Esophagus (tissue), 2 donors: ENCODE measurements at regions not wholly inside any gene's neighbourhood (a gene's known extent, or its start where the extent isn't known, plus 50 kb on each side); places are given as distances from the start of the nearest gene placed in this dataset.

ENCODE experiments used
- H3K27ac ChIP-seq, 2 donors: one replicate each; pipeline ENCODE4 v1.5.1; 2013; ENCODE audit warnings: low read depth in 2 of 2, mild to moderate bottlenecking in 2 of 2, inconsistent platforms in 1 of 2, low read length in 1 of 2, moderate library complexity in 1 of 2
- H3K27me3 ChIP-seq, 2 donors: one replicate each; pipeline ENCODE4 v1.6.1; 2013; ENCODE audit warnings: low read length in 2 of 2, control low read depth in 1 of 2, mild to moderate bottlenecking in 1 of 2; ENCODE audit not compliant: insufficient read depth in 2 of 2, control insufficient read depth in 1 of 2
- H3K36me3 ChIP-seq, 2 donors: one replicate each; pipeline ENCODE4 v1.6.1; 2013; ENCODE audit warnings: low read length in 1 of 2; ENCODE audit not compliant: control insufficient read depth in 2 of 2, insufficient read depth in 2 of 2
- H3K4me1 ChIP-seq, 2 donors: one replicate each; pipeline ENCODE4 v1.6.1; 2013; ENCODE audit warnings: low read length in 1 of 2; ENCODE audit not compliant: control insufficient read depth in 2 of 2, insufficient read depth in 2 of 2
- H3K4me3 ChIP-seq, 2 donors: one replicate each; pipeline ENCODE4 v1.5.1; 2013; ENCODE audit warnings: low read length in 2 of 2, mild to moderate bottlenecking in 2 of 2, low read depth in 1 of 2, moderate library complexity in 1 of 2
- H3K9me3 ChIP-seq, 2 donors: one replicate each; pipeline ENCODE4 v1.6.1; 2013; ENCODE audit warnings: mild to moderate bottlenecking in 2 of 2, low read depth in 1 of 2, low read length in 1 of 2, moderate library complexity in 1 of 2; ENCODE audit not compliant: control insufficient read depth in 2 of 2, insufficient read depth in 1 of 2
- WGBS, 2 donors: extraction: QIAGEN DNeasy Blood & Tissue Kit; methylation state at CpG; one replicate each; pipeline ENCODE4 v1.1.7; 2013; 5-methylcytosine and 5-hydroxymethylcytosine counted together
- donor health status: healthy with polysubstance abuse.
- donor health status: Bipolar disorder and iron deficiency.

- H3K4me3 ChIP-seq, result no peak overlapping the region
- H3K36me3 ChIP-seq, result no peaks in the 10 kb centered on the region
- H3K27ac ChIP-seq, result no peak overlapping the region
- no peaks in the 10 kb centered on the region for H3K27me3 ChIP-seq
- 37 to 46% methylated on average over 3 of the region's 3 CpGs for WGBS, 2 donors
- H3K4me1 ChIP-seq, result no peaks in the 10 kb centered on the region
- H3K9me3 ChIP-seq, result no peaks in the 10 kb centered on the region
Observed at GRCh38 chr16:80403894-80404293, 136.9 kb upstream of the DYNLRB2 start.

GRCh38 chr16:80390871-80391489 is 149.8 kb upstream of the DYNLRB2 start:
- H3K4me3 ChIP-seq, result no peak overlapping the region
- H3K27ac ChIP-seq, result no peak overlapping the region
- no peaks in the 10 kb centered on the region for H3K9me3 ChIP-seq
- H3K27me3 ChIP-seq, result no peaks in the 10 kb centered on the region
- H3K4me1 ChIP-seq, result no peaks in the 10 kb centered on the region
- H3K36me3 ChIP-seq, result no peaks in the 10 kb centered on the region
- WGBS, 2 donors, result 63 to 65% methylated on average over 5 of the region's 5 CpGs

GRCh38 chr16:80390046-80390445 is 150.7 kb upstream of the DYNLRB2 start:
- Histone ChIP-seq H3K27me3 (no peaks in the 10 kb centered on the region), H3K4me3 (no peak overlapping the region), H3K36me3 (no peaks in the 10 kb centered on the region), H3K9me3 (no peaks in the 10 kb centered on the region), H3K27ac (no peak overlapping the region), H3K4me1 (no peaks in the 10 kb centered on the region)
- WGBS, 2 donors, result 86 to 87% methylated on average over 4 of the region's 4 CpGs

- H3K27ac ChIP-seq, result no peak overlapping the region
- H3K4me1 ChIP-seq, result no peaks in the 10 kb centered on the region
- no peaks in the 10 kb centered on the region for H3K27me3 ChIP-seq
- 72 to 76% methylated on average over 9 of the region's 9 CpGs for WGBS, 2 donors
- no peaks in the 10 kb centered on the region for H3K36me3 ChIP-seq
- H3K9me3 ChIP-seq, result no peaks in the 10 kb centered on the region
- no peak overlapping the region for H3K4me3 ChIP-seq
Observed at GRCh38 chr16:80389338-80389737, 151.5 kb upstream of the DYNLRB2 start.

- no peaks in the 10 kb centered on the region for H3K9me3 ChIP-seq
- H3K36me3 ChIP-seq, result no peaks in the 10 kb centered on the region
- H3K27me3 ChIP-seq, result no peaks in the 10 kb centered on the region
- H3K4me3 ChIP-seq, result no peak overlapping the region
- no peak overlapping the region for H3K27ac ChIP-seq
- H3K4me1 ChIP-seq, result no peaks in the 10 kb centered on the region
- WGBS, 2 donors, result 79 to 82% methylated on average over 15 of the region's 15 CpGs
Observed at GRCh38 chr16:80387318-80387921, 153.4 kb upstream of the DYNLRB2 start.

GRCh38 chr16:80384862-80385261 is 155.9 kb upstream of the DYNLRB2 start:
- Histone ChIP-seq H3K27me3 (no peaks in the 10 kb centered on the region), H3K9me3 (no peaks in the 10 kb centered on the region), H3K27ac (no peak overlapping the region), H3K4me1 (no peaks in the 10 kb centered on the region), H3K36me3 (no peaks in the 10 kb centered on the region), H3K4me3 (no peak overlapping the region)

GRCh38 chr16:80380514-80380913 is 160.3 kb upstream of the DYNLRB2 start:
- 74 to 83% methylated on average over 4 of the region's 4 CpGs for WGBS, 2 donors
- no peaks in the 10 kb centered on the region for H3K36me3 ChIP-seq
- H3K9me3 ChIP-seq, result no peaks in the 10 kb centered on the region
- H3K4me1 ChIP-seq, result no peaks in the 10 kb centered on the region
- no peak overlapping the region for H3K4me3 ChIP-seq
- H3K27ac ChIP-seq, result no peak overlapping the region
- H3K27me3 ChIP-seq, result no peaks in the 10 kb centered on the region

- Histone ChIP-seq H3K4me3 (no peak overlapping the region), H3K4me1 (no peaks in the 10 kb centered on the region), H3K27ac (no peak overlapping the region), H3K9me3 (peaks cover 0 to 1% of the 10 kb centered on the region in 2 donors), H3K36me3 (no peaks in the 10 kb centered on the region), H3K27me3 (no peaks in the 10 kb centered on the region)
- WGBS, 2 donors, result 73 to 74% methylated on average over 16 of the region's 16 CpGs
Observed at GRCh38 chr16:80377096-80377956, 163.5 kb upstream of the DYNLRB2 start.

GRCh38 chr16:80375973-80376372 is 164.8 kb upstream of the DYNLRB2 start:
- peaks cover 0 to 3% of the 10 kb centered on the region in 2 donors for H3K9me3 ChIP-seq
- no peaks in the 10 kb centered on the region for H3K4me1 ChIP-seq
- no peaks in the 10 kb centered on the region for H3K27me3 ChIP-seq

More at GRCh38 chr16:80375973-80376372, 164.8 kb upstream of the DYNLRB2 start:
- Histone ChIP-seq H3K27ac (no peak overlapping the region), H3K4me3 (no peak overlapping the region), H3K36me3 (no peaks in the 10 kb centered on the region)
